ENCODE measurements at regions not wholly inside any gene's neighbourhood (a gene's known extent, or its start where the extent isn't known, plus 50 kb on each side); places are given as distances from the start of the nearest gene placed in this dataset.

GRCh38 chr1:34359411-34359810, 182.7 kb downstream of the C1orf94 start:
- TF ChIP-seq CTCF (IDR thresholded peaks at IDR 0.05; ENCODE audit: low read depth, low read length) = no peak

GRCh38 chr1:34360574-34360973, 183.9 kb downstream of the C1orf94 start:
- TF ChIP-seq CTCF (IDR thresholded peaks at IDR 0.05; ENCODE audit: low read depth, low read length) = no peak
- H3K4me3 ChIP-seq (ENCODE audit: low read depth, low read length) = no peak overlapping the region

More at GRCh38 chr1:34359411-34359810, 182.7 kb downstream of the C1orf94 start:
- H3K4me3 ChIP-seq (ENCODE audit: low read depth, low read length) = no peak overlapping the region

- no peak overlapping the region for H3K4me3 ChIP-seq (ENCODE audit: low read depth, low read length)
- no peak for TF ChIP-seq CTCF (IDR thresholded peaks at IDR 0.05; ENCODE audit: low read depth, low read length)
These were observed 184.4 kb downstream of the C1orf94 start for GRCh38 chr1:34361121-34361520.

- no peak overlapping the region for H3K4me3 ChIP-seq (ENCODE audit: low read depth, low read length)
These were observed 185.2 kb downstream of the C1orf94 start for GRCh38 chr1:34361781-34362357.

GRCh38 chr1:34362949-34363348, 186.2 kb downstream of the C1orf94 start:
- H3K4me3 ChIP-seq (ENCODE audit: low read depth, low read length) = no peak overlapping the region
- TF ChIP-seq CTCF (IDR thresholded peaks at IDR 0.05; ENCODE audit: low read depth, low read length) = no peak

More at GRCh38 chr1:34361781-34362357, 185.2 kb downstream of the C1orf94 start:
- no peak for TF ChIP-seq CTCF (IDR thresholded peaks at IDR 0.05; ENCODE audit: low read depth, low read length)

DNA sequence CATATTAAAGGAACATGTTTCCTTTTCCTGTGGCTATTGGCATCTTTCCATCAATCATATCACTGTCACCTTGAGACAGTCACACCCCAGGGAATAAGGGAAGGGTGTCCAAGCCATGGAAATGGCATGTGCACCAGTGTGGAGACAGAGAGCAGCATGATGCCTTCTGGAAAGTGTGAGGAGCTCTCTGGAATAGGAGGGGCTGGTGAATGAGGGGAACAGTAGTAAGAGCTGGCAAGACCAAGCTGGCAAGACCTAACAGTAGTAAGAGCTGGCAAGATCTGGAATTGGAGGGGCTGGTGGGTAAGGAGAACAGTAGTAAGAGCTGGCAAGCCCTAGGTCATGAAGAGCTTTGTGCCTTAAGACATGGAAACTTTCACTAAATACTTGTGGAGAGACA, 186.7 kb downstream of the C1orf94 start:
- no peak overlapping the region for H3K4me3 ChIP-seq (ENCODE audit: low read depth, low read length)
- TF ChIP-seq CTCF (IDR thresholded peaks at IDR 0.05; ENCODE audit: low read depth, low read length) = no peak

DNA sequence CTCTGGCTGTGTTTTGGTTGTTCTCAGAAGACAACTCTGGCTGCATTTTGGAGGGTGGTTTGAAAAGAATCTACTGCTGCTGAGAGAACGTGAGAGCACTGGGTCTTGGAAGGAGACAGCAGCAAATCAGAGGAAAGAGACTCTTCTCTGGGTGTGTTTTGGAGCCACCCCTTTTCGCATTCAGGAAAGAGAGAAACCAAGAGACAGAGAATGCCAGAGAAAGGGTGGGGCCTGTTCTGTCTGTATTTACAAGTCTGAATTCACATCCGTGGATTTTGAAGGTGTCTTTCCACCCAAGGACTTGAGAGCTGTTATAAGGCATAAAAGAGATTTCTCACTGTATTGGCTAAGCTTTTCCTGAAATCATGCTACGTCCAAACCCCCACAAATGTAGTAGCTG, 187.2 kb downstream of the C1orf94 start:
- TF ChIP-seq CTCF (IDR thresholded peaks at IDR 0.05; ENCODE audit: low read depth, low read length) = no peak
- H3K4me3 ChIP-seq (ENCODE audit: low read depth, low read length) = no peak overlapping the region
